B cell (primary cell): ENCODE measurements at regions not wholly inside any gene's neighbourhood (a gene's known extent, or its start where the extent isn't known, plus 50 kb on each side); places are given as distances from the start of the nearest gene placed in this dataset.
"Not testable (repeated sequence)": the region's sequence is repeated elsewhere in the genome, so short reads cannot be mapped to it uniquely, and the experiment has no call there.

Experiments used
- ATAC-seq: fragments of 200-7000 bp; cut with Tn5 transposase; one replicate; pipeline ENCODE4 v1.10.0; 2021; ENCODE audit warnings: low read depth, mild to moderate bottlenecking, moderate number of reproducible peaks, moderate library complexity
- CTCF ChIA-PET: fragments of 350-600 bp; sonication (Branson Sonifier 250); formaldehyde crosslinking; loops from one replicate; lab custom pipeline; 2021; ENCODE audit warnings: antibody characterized with exemption, inconsistent platforms; lab: Charles Lee
- POLR2A ChIA-PET: fragments of 350-600 bp; sonication (Branson Sonifier 250); formaldehyde crosslinking; loops from one replicate; lab custom pipeline; 2021; ENCODE audit warnings: antibody characterized with exemption; lab: Charles Lee
- DNase-seq: peaks from one replicate; pipeline ENCODE4 v3.0.0; 2013
- H2AFZ ChIP-seq: 2 replicates; pipeline ENCODE4 v1.6.1; 2012; ENCODE audit warnings: mild to moderate bottlenecking, low read depth, low read length; ENCODE audit not compliant: insufficient read depth, poor library complexity, severe bottlenecking
- H3K27ac ChIP-seq, 2 donors: 1 replicate in 1 of 2; 2 replicates in 1 of 2; pipeline ENCODE4 v1.5.1; 2012 to 2013; ENCODE audit warnings: low read length in 2 of 2, mild to moderate bottlenecking in 2 of 2, moderate library complexity in 1 of 2
- H3K27me3 ChIP-seq, 4 experiments: fragments of 200-600 bp in 1 of 4; sonication (generic) in 1 of 4; replicated peaks in 1 of 4; 1 replicate in 2 of 4; 2 replicates in 2 of 4; pipeline versions ENCODE4 v1.6.1 to v1.7.0; 2013 to 2016; ENCODE audit warnings: low read length in 3 of 4, mild to moderate bottlenecking in 2 of 4, mixed read lengths in 1 of 4, moderate library complexity in 1 of 4; ENCODE audit not compliant: insufficient read depth in 4 of 4, control insufficient read depth in 3 of 4; ENCODE audit errors: control extremely low read depth in 1 of 4
- H3K36me3 ChIP-seq, 2 experiments: replicated peaks in 1 of 2; 1 replicate in 1 of 2; 2 replicates in 1 of 2; pipeline versions ENCODE4 v1.6.1 to v1.7.1; 2013; ENCODE audit warnings: low read length in 1 of 2; ENCODE audit not compliant: insufficient read depth in 2 of 2, control insufficient read depth in 1 of 2; ENCODE audit errors: control extremely low read depth in 1 of 2, extremely low read depth in 1 of 2
- H3K4me1 ChIP-seq, 2 donors: fragments of 200-600 bp in 1 of 2; sonication (generic) in 1 of 2; 1 replicate in 1 of 2; 2 replicates in 1 of 2; pipeline versions ENCODE4 v1.5.1 to v1.6.1; 2013 to 2017; ENCODE audit warnings: low read length in 2 of 2; ENCODE audit not compliant: control insufficient read depth in 2 of 2, insufficient read depth in 2 of 2
- H3K4me2 ChIP-seq: replicated peaks from 2 replicates; pipeline ENCODE3; 2012; ENCODE audit warnings: mild to moderate bottlenecking, low read depth, low read length; ENCODE audit not compliant: poor library complexity, severe bottlenecking
- H3K4me3 ChIP-seq, 5 experiments: fragments of 200-600 bp in 1 of 5; sonication (generic) in 1 of 5; 1 replicate in 3 of 5; 2 replicates in 2 of 5; pipeline versions ENCODE4 v1.5.1 to v1.7.0; 2011 to 2016; ENCODE audit warnings: low read length in 4 of 5, mild to moderate bottlenecking in 4 of 5, low read depth in 2 of 5, control low read depth in 1 of 5, moderate library complexity in 1 of 5; ENCODE audit not compliant: insufficient read depth in 1 of 5; ENCODE audit errors: control extremely low read depth in 1 of 5, extremely low read depth in 1 of 5
- H3K79me2 ChIP-seq: fragments of 200-600 bp; sonication (generic); one replicate; pipeline ENCODE4 v1.6.0; 2016; ENCODE audit warnings: low read length; ENCODE audit not compliant: control insufficient read depth, insufficient read depth
- H3K9ac ChIP-seq: fragments of 200-600 bp; sonication (generic); 2 replicates; pipeline ENCODE4 v1.6.1; 2017; ENCODE audit warnings: mild to moderate bottlenecking, low read length, moderate library complexity
- H3K9me3 ChIP-seq, 3 donors: one replicate each; pipeline versions ENCODE4 v1.6.1 to v1.7.1; 2013; ENCODE audit warnings: low read length in 2 of 3; ENCODE audit not compliant: control insufficient read depth in 2 of 3, insufficient read depth in 1 of 3; ENCODE audit errors: control extremely low read depth in 1 of 3
- H4K20me1 ChIP-seq: 2 replicates; pipeline ENCODE4 v1.6.0; 2012; ENCODE audit warnings: mild to moderate bottlenecking, low read length; ENCODE audit not compliant: insufficient read depth, control insufficient read depth, poor library complexity, severe bottlenecking
- H3K27ac Mint-ChIP-seq: one replicate; pipeline ENCODE4 v1.8.0; 2021; ENCODE audit warnings: mixed read lengths
- H3K27me3 Mint-ChIP-seq: one replicate; pipeline ENCODE4 v1.8.0; 2021; ENCODE audit warnings: mixed read lengths
- H3K4me1 Mint-ChIP-seq: one replicate; pipeline ENCODE4 v1.8.0; 2021; ENCODE audit warnings: mixed read lengths
- H3K4me3 Mint-ChIP-seq: one replicate; pipeline ENCODE4 v1.8.0; 2021; ENCODE audit warnings: mixed read lengths
- H3K9me3 Mint-ChIP-seq: one replicate; pipeline ENCODE4 v1.8.0; 2022; ENCODE audit warnings: mixed read lengths; ENCODE audit not compliant: insufficient read depth
- WGBS: methylation state at CpG from one replicate; pipeline ENCODE4 v1.1.5; 2013; ENCODE audit warnings: missing lambda C conversion rate; ENCODE audit not compliant: insufficient coverage; 5-methylcytosine and 5-hydroxymethylcytosine counted together
- intact Hi-C: fragments of 100-400 bp; cut with micrococcal nuclease; formaldehyde crosslinking; loops from one replicate; pipeline ENCODE4 v1.10.0; 2022

GRCh38 chr14:19239981-19240380, 194.2 kb downstream of the POTEG start:
- H3K36me3 ChIP-seq, H3K9me3 ChIP-seq, H3K4me1 Mint-ChIP-seq, H3K27ac Mint-ChIP-seq, intact Hi-C loops, H3K79me2 ChIP-seq, H3K27me3 Mint-ChIP-seq, ATAC-seq, POLR2A ChIA-PET, CTCF ChIA-PET, H3K9ac ChIP-seq, H3K4me3 Mint-ChIP-seq, DNase-seq, H2AFZ ChIP-seq, H3K9me3 Mint-ChIP-seq, H3K27ac ChIP-seq, H3K27me3 ChIP-seq, H4K20me1 ChIP-seq, H3K4me3 ChIP-seq, H3K4me1 ChIP-seq, H3K4me2 ChIP-seq: not testable (repeated sequence)
- no CpG with 5 or more reads among the region's 15 CpGs for WGBS

GRCh38 chr14:19240387-19240786, 193.8 kb downstream of the POTEG start:
- H3K27ac Mint-ChIP-seq, H3K36me3 ChIP-seq, H3K4me1 Mint-ChIP-seq, ATAC-seq, DNase-seq, H3K79me2 ChIP-seq, H3K9me3 Mint-ChIP-seq, H4K20me1 ChIP-seq, H3K4me3 Mint-ChIP-seq, CTCF ChIA-PET, POLR2A ChIA-PET, intact Hi-C loops, H3K4me1 ChIP-seq, H3K27ac ChIP-seq, H3K27me3 Mint-ChIP-seq, H3K4me2 ChIP-seq, H3K9ac ChIP-seq, H3K27me3 ChIP-seq, H2AFZ ChIP-seq, H3K9me3 ChIP-seq, H3K4me3 ChIP-seq: not testable (repeated sequence)
- 80% methylated on average over 1 of the region's 21 CpGs for WGBS

- H3K27me3 ChIP-seq, intact Hi-C loops, H3K4me3 ChIP-seq, H3K4me1 Mint-ChIP-seq, CTCF ChIA-PET, H3K27ac ChIP-seq, DNase-seq, H3K9me3 Mint-ChIP-seq, H3K36me3 ChIP-seq, H3K9ac ChIP-seq, H3K4me1 ChIP-seq, H2AFZ ChIP-seq, H3K4me3 Mint-ChIP-seq, H3K79me2 ChIP-seq, H3K4me2 ChIP-seq, H3K9me3 ChIP-seq, POLR2A ChIA-PET, H4K20me1 ChIP-seq, H3K27me3 Mint-ChIP-seq, H3K27ac Mint-ChIP-seq, ATAC-seq: not testable (repeated sequence)
- no CpG with 5 or more reads among the region's 15 CpGs for WGBS
Measured at GRCh38 chr14:19241451-19241850, 192.7 kb downstream of the POTEG start.

- WGBS, result no CpG with 5 or more reads among the region's 15 CpGs
- H3K9me3 Mint-ChIP-seq, H3K27ac ChIP-seq, H3K9me3 ChIP-seq, CTCF ChIA-PET, POLR2A ChIA-PET, H3K79me2 ChIP-seq, H3K4me2 ChIP-seq, H3K4me1 Mint-ChIP-seq, H3K4me3 ChIP-seq, DNase-seq, H4K20me1 ChIP-seq, H3K27ac Mint-ChIP-seq, H3K27me3 Mint-ChIP-seq, H3K36me3 ChIP-seq, intact Hi-C loops, H3K4me1 ChIP-seq, H3K4me3 Mint-ChIP-seq, H3K27me3 ChIP-seq, ATAC-seq, H2AFZ ChIP-seq, H3K9ac ChIP-seq: not testable (repeated sequence)
Measured at GRCh38 chr14:19242529-19242928, 191.6 kb downstream of the POTEG start.
